Cardiac septum (tissue), 1 donor: ENCODE measurements at regions not wholly inside any gene's neighbourhood (a gene's known extent, or its start where the extent isn't known, plus 50 kb on each side); places are given as distances from the start of the nearest gene placed in this dataset.

ENCODE experiments used
- DNase-seq: peaks from one replicate; pipeline ENCODE4 v3.0.0-alpha.2; 2020; ENCODE audit warnings: low spot score
- intact Hi-C: fragments of 100-400 bp; cut with DNase I; formaldehyde crosslinking; loops from one replicate; pipeline ENCODE4 v1.14.0; 2022
- donor health status: DM: no; HTN: no; CAD: no.

GRCh38 chr2:122180972-122181371 is 425.5 kb downstream of the TSN start:
- no peak for DNase-seq
- intact Hi-C loops, result no loop called here

GRCh38 chr2:122182616-122183355 is 427.3 kb downstream of the TSN start:
- intact Hi-C loops, result no loop called here

DNA sequence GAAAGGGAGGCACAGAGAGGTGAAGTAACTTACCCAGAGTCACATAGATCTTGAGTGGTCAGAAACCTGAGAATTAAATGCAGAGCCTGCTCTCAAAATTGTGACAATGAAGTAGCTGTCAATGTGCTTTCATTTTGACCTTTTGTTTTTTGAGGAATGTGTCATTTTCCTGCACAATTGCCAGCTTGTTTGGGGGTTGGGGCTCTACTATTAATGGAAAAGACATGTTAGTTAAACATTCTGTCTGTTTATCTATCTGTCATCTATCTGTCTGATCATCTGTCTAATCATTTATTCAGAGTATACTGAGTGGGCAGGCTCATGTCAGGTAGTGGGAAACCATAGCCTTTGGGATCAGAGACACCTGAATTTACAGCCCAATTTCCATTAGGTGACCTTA is 428.4 kb downstream of the TSN start:
- no peak for DNase-seq
- intact Hi-C loops, result no loop called here

More at GRCh38 chr2:122182616-122183355, 427.3 kb downstream of the TSN start:
- DNase-seq, result no peak

- intact Hi-C loops, result no loop called here
- no peak for DNase-seq
Measured at GRCh38 chr2:122186761-122187222, 431.3 kb downstream of the TSN start.

DNA sequence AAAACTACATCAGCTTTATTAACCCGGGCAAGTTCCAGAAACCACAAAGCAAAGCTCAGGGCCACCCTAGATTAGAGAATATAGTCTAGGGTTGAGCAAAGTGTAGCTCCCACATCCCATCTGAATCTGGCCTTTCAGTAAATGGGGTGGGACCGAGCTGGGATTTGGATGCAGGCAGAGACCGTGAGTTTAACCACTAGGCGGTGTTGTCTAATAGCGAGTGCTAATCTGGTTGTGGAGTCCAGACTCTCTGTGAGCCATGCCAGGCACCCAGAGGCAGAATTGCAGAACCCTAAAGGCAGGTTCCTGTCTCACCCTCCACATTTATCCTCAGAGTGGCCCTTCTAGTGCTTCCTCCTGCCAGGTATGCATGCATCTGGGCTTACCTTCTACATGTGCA is 435.9 kb downstream of the TSN start:
- no peak for DNase-seq
- intact Hi-C loops, result no loop called here

GRCh38 chr2:122193622-122194021 is 438.2 kb downstream of the TSN start:
- no peak for DNase-seq
- intact Hi-C loops, result no loop called here

- intact Hi-C loops, result no loop called here
- no peak for DNase-seq
Measured at GRCh38 chr2:122194546-122194945, 439.1 kb downstream of the TSN start.

- no peak for DNase-seq
- intact Hi-C loops, result no loop called here
Measured at GRCh38 chr2:122203523-122203922, 448.1 kb downstream of the TSN start.

- no peak for DNase-seq
- intact Hi-C loops, result no loop called here
Measured at GRCh38 chr2:122205641-122206040, 450.2 kb downstream of the TSN start.

- intact Hi-C loops, result no loop called here
- no peak for DNase-seq
Measured at GRCh38 chr2:122206101-122206500, 450.6 kb downstream of the TSN start.

GRCh38 chr2:122209377-122209776 is 453.9 kb downstream of the TSN start:
- intact Hi-C loops, result no loop called here
- no peak for DNase-seq

DNA sequence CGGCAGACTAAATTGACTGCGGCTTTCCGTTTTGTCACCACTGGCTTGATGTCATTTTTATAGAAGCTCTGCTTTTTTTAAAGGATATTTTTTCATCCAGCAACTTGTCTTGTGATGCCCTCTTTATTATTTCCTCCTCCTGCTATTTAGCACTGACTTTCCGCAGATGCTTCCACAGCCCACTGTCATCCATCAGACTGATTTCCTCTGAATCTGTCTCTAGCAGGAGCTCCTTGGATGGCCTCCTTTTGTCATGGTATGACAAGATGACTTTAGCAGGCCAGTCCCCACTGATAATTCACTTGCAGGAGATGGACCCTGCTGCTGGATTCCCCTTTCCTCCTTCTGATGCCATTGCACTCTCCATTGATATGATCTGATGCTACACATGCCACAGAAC is 454.6 kb downstream of the TSN start:
- intact Hi-C loops, result no loop called here

DNA sequence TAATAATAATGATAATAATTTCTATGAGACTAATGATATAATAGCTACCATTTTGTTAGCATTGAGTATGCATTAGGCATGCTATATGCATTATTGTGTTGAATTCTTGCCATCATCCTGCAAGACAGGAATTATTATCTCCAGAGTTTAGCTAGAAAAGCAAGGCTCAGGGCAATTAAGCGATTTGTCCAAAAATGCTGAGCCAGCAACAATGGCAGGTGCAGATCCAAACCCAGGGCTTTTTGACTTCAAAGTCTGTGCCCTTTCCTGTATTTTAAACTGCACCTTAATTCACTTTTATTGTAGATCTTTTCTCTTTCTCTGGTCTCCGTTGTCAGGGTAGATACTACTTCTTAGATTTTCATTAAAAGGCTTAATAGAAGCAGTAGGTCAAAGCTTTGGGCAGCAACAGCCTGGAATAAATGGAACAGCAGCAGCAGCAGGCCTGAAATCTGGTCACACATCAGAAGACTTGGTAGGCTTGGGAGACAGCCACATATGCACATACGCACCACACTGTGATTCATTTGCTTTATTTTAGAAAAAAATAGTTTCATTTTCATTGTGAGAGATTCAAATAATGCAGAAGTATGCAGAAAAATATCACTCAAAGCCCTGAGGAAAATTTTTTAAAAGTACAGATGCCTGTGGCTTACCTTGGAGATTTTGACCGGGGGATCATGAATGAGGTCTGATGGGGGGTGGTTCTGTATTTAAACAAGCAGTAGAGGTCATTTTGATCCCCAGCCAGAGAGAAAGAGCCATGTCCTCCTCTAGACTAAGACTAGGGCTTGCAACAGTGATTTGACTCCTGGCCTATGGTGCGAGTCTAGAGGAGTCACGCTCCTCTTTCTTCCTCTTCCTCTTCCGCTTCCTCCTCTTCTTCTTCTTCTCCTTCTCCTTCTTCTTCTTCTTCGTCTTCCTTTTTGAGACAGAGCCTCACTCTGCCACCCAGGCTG is 455.7 kb downstream of the TSN start:
- intact Hi-C loops, result no loop called here
- DNase-seq, result no peak

More for the DNA sequence above, 454.6 kb downstream of the TSN start:
- no peak for DNase-seq

DNA sequence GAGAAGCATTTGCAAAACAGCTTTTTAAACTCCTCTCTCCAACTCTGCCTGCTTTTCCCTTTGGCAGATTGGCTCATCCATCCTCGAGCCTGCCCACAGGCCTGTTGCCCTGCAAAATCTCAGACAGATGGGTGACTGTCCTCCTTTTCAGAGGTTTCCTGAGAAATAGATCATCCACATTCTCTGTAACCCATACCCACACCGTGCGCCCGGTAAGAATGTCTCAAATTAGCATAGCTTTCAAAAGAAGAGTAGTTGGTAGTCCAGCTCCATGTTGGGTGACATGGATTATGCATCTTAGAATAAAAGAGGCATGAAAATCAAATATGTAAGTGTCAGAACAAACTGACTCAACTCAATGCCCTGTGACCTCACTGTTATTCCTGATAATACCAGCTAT is 457.9 kb downstream of the TSN start:
- intact Hi-C loops, result no loop called here
- DNase-seq, result no peak

GRCh38 chr2:122216071-122216470 is 460.6 kb downstream of the TSN start:
- intact Hi-C loops, result no loop called here

GRCh38 chr2:122216901-122217300 is 461.4 kb downstream of the TSN start:
- intact Hi-C loops, result no loop called here
- no peak for DNase-seq

More at GRCh38 chr2:122216071-122216470, 460.6 kb downstream of the TSN start:
- no peak for DNase-seq

- no peak for DNase-seq
- intact Hi-C loops, result no loop called here
Measured at GRCh38 chr2:122218596-122218995, 463.1 kb downstream of the TSN start.

DNA sequence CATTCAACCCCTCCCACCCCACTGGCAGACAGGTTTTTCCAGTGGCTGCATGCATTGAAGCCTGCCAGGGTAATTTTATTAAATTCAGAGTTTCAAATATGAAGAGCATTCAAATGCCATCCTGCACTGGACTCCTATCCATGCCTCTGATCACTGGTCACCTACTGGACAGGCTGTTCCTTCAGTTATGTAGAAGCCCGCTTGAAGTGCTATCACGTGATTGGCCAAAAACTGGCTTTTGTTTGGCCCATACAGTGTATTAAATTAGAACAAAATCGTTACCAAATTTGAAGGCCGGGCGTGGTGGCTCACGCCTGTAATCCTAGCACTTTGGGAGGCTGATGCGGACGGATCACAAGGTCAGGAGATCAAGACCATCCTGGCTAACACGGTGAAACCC is 464.1 kb downstream of the TSN start:
- intact Hi-C loops, result no loop called here
- no peak for DNase-seq

DNA sequence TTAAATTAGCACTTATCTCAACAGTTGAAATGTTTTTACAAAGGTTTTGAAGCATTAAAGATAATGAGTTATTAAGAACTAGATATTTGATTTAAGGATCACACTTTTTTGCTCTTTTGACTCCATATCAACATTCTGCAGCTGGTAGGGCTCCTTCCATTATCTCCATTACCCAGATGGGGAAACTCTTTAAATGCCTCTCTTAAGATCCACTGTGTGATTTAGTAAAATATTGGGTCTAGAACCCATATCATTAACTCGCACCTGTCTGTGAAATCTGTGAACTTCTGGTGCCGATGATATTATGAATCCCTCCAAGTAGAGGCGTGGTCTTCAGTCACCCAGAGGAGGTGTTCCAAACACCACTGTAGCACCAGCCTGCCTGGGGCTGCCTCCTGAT is 466.2 kb downstream of the TSN start:
- intact Hi-C loops, result no loop called here
- DNase-seq, result no peak

GRCh38 chr2:122231296-122231695 is 475.8 kb downstream of the TSN start:
- intact Hi-C loops, result no loop called here
- no peak for DNase-seq

DNA sequence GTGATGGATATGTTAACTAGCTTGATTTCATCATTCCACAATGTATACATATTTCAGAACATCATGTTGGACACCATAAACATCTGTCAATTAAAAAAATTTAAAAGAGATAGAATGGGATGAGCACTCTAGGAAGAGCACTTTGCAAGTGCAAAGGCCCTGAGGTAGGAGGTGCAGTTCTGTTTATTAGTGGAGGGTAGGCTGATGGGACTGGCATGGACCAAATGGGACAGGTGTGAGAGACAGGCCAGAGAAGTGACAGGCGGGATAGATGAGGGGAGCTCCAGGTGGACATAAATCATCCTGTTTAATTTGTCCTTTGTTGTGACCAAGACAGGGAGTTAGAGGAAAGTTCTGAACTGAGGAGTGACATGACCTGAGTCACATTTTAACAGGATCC is 477.9 kb downstream of the TSN start:
- no peak for DNase-seq
- intact Hi-C loops, result no loop called here
